Stimulated activated CD8-positive, alpha-beta memory T cell treated with anti-CD3 and anti-CD28 coated beads, Interleukin-7, amount 100 ng/mL, for 4 hours (primary cell): ENCODE measurements at regions not wholly inside any gene's neighbourhood (a gene's known extent, or its start where the extent isn't known, plus 50 kb on each side); places are given as distances from the start of the nearest gene placed in this dataset.

Experiments
- DNase-seq, 2 donors: peaks; one replicate each; pipeline ENCODE4 v3.0.0-alpha.2; 2020; ENCODE audit warnings: low read depth in 2 of 2

DNA sequence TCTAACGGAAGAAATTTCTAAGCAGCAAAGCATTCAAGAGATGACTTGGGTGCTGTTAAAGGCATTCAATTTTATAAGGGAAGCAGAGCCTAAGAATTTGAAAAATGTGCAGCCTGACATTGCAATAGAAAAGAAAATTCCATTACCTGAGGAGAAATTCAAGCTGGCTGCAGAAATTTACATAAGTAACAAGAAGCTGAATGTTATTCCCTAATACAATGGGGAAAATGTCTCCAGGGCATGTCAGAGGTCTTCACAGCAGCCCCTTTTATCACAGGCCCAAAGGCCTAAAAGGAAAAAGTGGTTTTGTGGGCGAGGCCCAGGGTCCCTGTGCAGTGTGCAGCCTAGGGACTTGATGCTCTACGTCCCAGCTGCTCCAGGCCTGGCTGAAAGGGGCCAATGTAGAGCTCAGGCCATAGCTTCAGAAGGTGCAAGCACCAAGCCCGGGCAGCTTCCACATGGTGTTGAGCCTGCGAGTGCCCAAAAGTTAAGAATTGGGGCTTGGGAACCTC lies 306.7 kb downstream of the RDH14 start:
- DNase-seq, result no peak

DNA sequence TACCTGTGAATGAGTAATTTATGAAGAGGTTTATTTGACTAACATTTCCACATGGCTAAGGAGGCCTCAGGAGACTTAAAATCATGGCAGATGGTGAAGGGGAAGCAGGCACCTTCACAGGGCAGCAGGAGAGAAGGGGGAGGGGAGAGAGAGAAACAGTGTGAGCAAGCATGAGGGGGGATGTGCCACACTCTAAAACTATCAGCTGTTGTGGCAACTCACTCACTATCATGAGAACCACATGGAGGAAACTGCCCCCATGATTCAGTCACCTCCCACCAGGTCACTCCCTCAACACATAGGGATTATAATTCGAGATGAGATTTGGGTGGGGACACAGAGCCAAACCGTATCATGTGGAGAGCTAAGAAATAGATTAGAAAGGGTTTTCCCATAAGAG lies 309.0 kb downstream of the RDH14 start:
- DNase-seq, result no peak

DNA sequence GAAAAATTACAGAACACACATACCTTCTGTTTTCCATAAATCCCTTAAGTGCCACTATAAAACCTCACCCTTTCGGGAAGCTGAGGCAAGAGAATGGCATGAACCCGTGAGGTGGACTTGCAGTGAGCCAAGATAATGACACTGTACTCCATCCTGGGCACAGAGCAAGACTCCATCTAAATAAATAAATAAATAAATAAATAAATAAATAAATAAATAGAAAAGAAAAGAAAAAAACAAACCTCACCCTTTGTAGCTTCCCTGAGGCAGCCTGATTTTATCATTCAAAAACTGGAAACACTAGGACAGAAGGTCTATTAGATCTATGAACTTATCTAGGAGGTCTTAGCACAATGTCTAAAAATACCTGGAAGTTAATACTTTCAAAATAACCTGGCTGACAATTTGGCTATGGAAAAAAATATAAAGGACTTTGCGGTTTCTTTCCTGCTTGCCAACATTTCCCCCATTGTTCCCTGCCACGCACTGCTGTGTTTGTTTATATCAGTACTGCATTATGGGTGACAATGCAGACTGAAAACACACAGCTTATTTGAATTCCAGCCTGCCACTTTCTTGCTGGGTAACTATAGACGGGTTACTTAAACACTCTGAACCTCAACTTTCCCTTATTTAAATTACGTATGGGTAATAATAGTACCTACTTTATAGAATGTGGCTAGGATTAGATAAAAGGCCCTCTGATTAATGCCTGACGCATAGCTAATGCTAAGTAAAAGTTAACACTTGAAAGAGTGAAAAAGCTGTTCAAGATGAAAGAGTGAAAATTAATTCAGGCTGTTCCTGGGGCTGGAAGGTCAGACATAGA lies 313.0 kb downstream of the RDH14 start:
- DNase-seq, result no peak

DNA sequence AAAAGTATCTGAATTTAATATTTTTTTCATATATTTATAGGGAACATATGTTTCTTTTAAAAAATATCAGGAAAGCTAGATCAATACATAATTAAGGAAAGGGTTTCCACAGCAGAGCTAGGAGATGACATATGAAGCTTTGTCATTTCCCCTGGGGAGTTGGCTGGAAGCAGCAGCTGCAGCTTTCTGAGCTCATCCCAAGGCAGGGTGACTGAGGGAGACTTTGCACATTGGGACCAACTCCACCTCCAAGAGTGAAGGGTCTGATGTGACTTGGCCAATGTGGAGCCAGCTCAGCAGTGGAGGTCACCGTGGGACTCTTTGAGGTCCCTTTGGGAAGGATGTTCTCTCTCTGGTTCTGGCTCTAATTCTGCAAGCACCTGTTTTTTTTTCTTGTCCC lies 315.1 kb downstream of the RDH14 start:
- DNase-seq, result no peak

DNA sequence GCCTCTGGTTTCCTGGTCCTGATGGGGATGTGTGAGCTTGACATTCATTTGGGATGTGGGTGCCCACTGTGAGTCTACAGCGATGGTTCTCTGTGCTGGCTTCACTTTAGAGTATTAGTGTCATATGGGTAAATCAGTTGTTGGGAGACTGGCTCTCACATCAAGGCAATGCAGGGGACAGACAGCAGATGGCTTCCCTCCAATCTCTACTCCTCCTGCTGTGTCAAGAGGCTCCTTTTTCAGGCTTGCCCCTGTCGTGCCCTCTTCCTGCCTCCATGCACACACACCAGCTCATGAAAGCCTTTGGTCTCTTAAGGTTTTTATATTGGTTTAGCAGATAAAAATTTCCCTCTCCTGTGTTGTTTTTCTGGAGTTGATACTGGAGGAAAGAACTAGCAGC lies 315.6 kb downstream of the RDH14 start:
- no peak for DNase-seq

DNA sequence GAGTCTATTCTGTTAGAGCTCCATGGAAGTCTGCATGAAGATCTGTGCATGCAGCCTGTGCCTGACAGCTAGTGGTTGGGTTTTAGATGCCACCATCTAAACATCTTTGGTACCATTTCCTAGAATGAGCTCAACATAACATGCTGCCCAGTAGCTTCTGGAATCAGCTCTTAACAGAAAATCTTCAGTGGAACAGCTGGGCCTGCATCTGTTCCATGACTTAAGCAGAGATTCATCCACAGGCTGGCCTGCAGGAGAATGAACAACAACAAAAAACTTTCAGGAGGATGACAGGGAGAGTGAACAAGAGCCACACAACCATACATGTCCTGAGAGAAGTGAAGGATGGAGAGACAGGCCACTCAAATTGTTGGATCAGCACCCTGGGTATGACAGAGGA lies 316.6 kb downstream of the RDH14 start:
- no peak for DNase-seq

DNA sequence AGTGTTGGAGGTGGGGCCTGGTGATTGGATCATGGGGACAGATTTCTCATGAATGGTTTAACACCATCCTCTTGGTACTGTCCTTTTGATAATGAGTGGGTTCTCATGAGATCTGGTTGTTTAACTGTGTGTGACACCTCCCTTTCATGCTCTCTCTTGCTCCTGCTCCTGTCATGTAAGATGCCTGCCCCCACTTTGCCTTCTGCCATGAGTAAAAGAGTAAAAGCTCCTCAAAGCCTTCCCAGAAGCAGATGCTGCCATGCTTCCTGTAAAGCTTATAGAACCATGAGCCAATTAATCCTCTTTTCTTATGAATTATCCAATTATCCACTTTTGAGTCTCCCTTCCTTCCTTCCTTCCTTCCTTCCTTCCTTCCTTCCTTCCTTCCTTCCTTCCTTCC lies 317.7 kb downstream of the RDH14 start:
- DNase-seq, result no peak

DNA sequence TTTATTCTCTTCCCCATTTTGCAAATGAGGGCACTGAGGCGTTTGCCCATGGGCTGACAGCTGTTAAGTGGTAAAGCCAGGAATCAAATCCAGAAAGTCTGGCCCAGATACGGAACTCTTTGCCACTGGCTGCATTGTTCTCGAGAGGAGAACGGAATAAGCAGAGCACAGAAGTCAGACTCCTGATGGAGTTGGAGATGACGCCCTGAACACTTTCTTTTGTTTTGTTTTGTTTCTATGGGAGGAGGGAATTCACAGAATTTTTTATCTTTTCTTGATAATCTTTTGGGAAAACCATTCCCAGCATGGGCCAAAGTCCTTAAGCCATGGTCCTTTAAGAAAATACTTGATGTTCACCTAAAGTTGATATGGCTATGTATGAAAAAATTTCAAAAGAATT lies 322.2 kb downstream of the RDH14 start:
- no peak for DNase-seq

DNA sequence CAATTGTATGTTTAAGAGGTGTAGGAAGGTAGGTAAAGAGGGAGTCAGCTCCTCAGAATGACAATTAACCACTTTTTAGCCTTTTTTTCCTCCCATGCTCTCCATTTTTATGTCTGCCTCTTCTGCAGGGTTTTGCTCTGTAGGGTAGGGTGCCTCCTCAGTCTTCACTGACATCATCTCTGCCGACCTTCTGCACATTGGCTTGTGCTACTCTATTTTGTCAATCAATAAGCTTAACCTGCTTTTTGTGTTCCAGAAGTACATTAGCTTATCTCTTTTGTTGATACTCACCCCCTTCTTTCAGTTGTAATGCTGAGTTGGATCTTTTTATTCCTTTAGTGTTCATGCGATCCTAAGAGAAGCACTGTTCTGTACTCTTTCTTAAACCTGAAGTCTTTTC lies 323.2 kb downstream of the RDH14 start:
- no peak for DNase-seq

DNA sequence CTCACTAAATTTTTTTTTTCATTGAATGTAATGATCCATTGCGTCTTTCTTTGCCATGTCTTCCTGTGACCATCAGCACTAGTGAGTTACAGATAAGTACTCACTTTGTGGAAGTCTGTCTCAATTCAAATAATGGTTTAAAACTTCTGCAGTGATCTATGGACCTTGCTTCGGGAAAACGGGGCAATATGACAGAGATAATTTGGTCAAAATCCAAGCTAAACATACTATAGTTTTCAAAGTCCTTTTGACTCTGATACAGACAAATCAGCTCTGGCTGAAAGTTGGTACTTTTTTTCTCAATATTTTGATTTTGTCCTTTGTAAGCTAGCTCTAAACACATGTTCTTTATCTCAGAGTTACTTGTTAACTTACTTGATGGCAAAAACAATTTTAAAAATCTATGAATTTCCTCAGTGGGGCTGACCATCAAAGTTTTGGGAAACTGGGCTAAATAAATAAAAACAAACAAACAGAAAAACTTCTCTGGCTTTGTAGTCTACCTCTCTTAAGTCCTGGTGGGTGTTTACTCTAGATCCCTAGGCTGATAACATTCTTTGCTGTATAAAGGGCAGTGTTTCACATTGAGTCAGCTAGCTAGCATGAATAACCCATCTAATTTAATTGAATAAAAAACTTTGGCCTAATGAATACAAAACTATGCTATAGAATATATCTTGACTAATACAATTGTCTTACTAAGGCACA lies 327.6 kb downstream of the RDH14 start:
- no peak for DNase-seq

DNA sequence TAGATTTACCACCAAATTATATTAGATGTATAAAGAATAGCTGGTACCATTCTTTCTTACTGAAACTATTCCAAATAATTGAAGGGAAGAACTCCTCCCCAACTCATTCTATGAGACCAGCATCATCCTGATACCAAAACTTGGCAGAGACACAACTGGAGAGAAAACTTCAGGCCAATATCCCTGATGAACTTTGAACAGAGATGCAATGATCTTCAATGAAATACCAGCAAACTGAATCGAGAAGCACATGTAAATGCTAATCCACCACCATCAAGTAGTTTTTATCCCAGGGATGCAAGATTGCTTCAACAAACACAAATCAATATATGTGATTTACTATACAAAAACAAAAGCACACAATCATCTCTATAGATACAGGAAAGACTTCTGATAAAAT lies 329.8 kb downstream of the RDH14 start:
- no peak for DNase-seq

DNA sequence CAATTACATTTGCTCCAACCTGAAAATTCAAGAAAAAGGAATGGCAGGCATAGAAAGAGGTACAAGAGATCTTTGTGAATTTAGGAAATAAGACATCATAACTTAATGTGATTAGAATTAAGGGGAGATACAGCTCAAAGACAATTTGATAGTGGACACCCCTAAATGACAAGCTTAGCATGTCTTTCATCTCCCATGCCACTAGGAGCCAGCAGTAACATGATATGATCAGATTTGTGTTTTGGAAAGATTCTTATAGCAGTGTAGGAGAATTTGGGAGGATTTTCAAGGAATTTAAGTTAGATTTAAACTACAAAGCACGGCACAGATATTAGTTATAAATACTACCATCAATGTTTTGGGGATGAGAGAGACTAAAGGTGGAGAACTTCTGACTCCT lies 340.8 kb downstream of the RDH14 start:
- no peak for DNase-seq

DNA sequence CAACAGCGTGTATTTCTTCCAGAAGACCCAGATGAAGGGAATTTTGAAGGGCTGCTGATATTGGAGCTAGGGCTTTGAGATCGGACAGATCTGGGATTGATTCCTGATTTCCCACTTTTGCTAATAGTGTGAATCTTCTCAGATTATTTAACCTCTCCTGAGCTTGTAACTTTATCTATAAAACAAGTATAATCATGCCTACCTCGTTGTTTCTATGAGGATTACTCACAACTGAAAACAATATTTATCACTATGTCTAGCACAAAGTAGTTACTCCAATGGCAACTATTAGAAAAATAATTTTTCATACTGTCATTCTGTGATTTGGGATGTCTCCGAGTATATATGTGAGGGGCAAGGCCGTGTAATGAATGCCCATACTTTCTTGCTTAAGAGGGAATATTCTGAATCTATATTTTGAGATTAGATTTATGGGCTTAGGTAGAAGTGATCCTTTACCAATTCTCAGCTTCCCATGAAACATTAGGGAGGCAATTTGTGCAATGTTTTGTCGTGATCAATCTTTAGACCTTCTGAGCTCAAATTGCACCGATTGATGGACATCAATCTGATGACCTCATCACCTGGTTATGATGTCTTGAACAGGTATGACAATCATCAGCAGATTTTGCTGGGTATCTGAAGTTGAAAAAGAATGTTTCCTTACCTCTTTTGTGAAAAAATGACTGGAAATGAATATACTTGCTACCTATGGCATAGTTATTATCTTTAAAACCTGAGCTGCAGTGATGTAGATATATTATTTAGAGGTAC lies 339.9 kb downstream of the KCNS3 start:
- DNase-seq, result no peak

DNA sequence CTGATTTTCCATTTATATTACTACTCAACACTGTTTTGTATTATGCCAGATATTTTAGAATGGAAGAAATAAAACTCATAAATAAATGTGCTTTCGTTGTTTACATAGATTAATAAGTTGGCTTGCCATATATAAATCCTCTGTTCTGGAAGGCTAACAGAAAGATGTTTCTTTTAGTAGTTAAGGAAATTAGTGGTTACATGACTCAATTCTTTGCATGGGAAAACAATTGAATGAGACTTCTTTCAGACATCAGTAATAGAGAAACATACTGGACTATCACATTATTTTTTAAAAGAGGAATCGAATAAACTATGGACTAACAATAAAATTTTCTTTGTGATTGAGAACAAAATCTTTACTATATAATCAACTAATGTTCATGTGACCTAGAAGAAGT lies 336.5 kb downstream of the KCNS3 start:
- DNase-seq, result no peak

DNA sequence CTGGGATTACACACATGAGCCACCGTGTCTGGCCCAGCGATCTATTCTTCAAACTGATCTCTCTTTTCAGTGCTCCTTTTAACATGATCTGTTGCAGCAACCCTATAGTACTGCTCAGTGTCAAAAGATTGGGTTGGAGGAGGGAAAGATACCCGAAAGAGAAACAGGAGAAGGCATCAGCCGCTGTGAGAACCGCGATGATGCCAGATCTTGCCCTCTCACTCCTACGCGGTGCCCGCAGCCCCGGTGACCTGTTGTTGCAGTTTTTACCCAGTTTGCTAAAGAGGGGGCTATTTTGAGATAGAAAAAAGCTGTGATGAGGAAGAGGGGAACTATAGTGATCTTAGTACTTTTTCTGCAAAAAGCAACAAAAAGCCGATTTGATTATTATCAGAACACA lies 335.5 kb downstream of the KCNS3 start:
- no peak for DNase-seq

DNA sequence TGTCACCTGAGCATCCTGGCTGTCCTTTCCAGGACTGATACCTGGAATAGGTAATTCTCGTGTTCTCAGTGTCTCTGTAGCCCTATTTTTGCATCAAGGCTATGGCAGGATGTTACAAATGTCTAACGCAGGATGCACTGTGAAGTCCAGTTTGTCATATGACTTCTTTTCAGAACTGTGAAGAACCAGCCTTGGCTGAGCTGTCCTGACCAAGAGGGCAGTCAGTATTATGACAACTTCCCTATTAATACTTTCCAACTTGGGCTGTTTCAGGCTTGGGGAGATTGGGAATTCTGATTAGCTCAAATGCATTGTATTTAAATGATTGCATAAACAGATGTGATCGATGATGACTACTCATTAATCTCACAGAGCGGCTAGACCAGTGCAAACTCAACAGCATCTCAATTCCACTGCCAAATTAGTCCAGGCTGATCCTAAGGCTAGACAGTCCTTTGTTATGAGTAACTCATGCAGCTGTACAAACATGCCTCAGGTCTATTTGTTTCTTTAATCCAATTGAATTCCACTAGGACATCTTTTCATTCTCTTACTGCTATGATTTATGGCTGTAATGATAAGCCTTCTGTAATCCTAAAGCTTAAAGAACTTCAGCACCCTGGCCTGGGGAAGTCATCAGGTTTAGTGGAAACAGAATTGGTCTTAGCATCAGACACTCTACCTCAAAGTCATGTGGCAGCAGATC lies 331.6 kb downstream of the KCNS3 start:
- no peak for DNase-seq

DNA sequence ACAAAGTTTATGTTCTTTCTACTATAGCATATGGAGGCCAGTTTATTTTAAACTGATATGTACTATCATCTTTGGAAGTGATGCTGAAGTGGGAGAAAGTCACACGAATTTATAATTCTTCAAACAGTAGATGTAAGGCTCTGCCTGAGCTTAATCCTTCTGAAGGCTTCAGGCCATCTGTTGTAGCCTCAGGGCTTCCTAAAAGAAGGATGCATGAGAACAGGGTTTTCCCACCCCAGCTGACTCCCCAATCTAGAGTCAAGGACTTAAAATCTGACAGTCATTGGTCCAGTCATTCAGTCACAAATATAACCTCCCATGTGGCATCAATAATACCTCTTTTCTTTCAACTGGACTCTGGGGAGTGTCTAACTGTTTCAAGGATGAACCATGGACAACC lies 330.5 kb downstream of the KCNS3 start:
- no peak for DNase-seq

DNA sequence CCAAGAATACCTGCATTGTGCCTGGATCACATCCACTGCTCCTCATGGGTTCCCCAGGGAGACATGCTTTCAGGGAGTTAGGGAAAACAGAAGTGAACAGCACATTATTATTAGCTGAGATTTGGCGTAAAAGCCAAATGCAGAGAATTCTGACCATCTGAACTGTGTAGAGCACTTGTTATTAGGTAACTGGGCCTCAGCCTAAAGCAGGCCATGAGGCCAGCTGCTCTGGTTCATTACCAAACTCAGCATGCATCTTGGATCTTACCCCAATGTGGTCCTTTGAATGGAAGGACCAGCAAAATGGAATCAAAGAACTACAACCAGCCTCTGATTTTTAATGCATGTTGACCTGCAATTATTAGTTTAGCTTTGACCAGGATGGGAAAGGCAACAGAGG lies 322.3 kb downstream of the KCNS3 start:
- no peak for DNase-seq

DNA sequence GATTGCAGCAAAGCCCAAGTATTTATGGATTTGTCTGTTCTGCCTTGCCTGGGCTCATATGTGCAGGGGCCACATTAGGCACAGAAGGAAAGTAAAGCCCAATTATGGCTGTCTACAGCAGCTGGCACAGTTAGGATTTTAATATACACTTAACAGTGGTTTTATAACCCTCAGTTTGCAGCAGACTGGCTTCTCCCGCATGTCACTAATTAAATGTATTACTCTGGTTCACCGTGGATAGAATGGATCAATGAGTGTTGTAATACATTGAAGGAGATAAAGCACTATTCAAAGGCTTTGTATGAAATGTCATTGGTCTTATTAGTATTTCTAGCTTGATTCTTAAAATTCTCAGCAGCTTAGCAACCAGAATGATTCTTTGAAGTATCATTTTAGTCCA lies 320.2 kb downstream of the KCNS3 start:
- no peak for DNase-seq

DNA sequence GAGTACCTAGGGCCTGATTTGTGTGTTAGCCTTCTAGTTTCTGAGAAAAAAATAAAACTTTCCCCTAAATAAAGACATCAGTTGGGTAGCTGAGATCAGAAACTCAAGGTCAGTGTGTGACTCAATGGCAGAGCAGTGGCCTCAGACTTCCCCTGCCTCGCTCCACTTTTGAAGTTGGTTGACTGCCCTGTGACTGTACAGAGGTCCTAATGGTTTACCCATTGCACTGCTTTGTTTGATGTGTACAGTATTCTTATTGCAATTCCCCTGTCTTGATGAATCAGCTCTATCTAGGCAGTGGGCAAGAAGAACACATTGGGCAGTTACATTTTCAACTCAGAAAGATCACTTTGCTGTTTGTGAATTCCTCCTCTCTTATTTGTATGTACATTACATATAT lies 315.7 kb downstream of the KCNS3 start:
- no peak for DNase-seq

DNA sequence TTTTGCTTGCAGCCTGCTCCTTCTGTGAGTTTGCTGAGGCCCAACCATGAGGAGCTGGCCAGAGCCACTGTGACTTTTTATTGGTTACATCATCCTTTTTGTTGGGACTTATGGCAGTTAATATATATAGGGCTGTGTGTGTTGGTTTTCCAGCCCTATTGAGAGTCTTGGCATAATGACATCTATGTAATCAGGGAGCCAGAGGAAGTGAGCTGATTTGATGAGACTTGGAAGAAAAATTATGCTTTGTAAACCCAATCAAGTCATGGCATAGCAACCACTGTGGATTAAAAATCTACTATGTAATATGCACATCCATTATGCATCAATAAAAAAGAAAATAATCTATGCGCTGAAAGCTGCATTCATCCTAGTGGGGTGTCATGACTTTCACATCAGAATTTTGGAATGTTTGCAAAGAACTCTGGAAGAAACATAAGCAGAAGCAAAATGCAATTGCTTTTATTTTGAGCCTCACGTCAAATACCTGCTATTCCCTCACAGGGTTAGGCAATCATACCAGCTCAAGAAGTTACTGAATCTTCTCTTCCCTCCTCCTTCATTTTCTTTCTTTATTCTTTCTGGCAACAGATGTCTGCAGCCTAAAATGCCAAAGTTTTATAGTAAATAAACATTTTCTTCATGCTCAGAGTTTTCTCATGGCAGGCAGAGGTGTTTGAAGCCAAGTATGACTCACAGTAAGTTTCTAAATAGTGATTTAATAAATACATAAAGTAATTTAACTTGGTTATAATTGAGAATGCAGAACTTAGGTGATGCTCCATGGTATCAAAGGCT lies 308.5 kb downstream of the KCNS3 start:
- DNase-seq, result no peak
